ENCODE measurements at regions not wholly inside any gene's neighbourhood (a gene's known extent, or its start where the extent isn't known, plus 50 kb on each side); places are given as distances from the start of the nearest gene placed in this dataset.

DNA sequence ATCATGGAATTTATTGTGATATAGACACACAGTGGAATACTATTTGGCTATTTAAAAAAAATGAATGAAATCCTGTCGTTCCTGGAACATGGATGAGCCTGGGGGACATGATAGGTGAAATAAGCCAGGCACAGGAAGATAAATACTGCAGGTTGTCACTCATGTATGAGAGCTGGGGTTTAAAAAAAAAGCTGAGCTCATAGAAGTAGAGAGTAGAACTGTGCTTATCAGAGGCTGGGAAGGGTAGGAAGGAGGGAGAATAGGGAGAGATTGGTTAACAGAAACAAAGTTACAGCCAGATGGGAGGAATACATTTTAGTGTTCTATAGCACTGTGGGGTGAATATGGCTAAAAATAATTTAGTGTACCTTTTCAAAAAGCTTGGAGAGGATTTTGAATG is 200.6 kb upstream of the NR4A3 start:
- TF ChIP-seq, protein P1, sequence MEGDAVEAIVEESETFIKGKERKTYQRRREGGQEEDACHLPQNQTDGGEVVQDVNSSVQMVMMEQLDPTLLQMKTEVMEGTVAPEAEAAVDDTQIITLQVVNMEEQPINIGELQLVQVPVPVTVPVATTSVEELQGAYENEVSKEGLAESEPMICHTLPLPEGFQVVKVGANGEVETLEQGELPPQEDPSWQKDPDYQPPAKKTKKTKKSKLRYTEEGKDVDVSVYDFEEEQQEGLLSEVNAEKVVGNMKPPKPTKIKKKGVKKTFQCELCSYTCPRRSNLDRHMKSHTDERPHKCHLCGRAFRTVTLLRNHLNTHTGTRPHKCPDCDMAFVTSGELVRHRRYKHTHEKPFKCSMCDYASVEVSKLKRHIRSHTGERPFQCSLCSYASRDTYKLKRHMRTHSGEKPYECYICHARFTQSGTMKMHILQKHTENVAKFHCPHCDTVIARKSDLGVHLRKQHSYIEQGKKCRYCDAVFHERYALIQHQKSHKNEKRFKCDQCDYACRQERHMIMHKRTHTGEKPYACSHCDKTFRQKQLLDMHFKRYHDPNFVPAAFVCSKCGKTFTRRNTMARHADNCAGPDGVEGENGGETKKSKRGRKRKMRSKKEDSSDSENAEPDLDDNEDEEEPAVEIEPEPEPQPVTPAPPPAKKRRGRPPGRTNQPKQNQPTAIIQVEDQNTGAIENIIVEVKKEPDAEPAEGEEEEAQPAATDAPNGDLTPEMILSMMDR (IDR thresholded peaks at IDR 0.05; ENCODE audit: insufficient read depth, low read length) = no peak
- TF ChIP-seq POLR2AphosphoS5 (IDR thresholded peaks at IDR 0.05; ENCODE audit: low read depth) = no peak
- TF ChIP-seq, protein P2, sequence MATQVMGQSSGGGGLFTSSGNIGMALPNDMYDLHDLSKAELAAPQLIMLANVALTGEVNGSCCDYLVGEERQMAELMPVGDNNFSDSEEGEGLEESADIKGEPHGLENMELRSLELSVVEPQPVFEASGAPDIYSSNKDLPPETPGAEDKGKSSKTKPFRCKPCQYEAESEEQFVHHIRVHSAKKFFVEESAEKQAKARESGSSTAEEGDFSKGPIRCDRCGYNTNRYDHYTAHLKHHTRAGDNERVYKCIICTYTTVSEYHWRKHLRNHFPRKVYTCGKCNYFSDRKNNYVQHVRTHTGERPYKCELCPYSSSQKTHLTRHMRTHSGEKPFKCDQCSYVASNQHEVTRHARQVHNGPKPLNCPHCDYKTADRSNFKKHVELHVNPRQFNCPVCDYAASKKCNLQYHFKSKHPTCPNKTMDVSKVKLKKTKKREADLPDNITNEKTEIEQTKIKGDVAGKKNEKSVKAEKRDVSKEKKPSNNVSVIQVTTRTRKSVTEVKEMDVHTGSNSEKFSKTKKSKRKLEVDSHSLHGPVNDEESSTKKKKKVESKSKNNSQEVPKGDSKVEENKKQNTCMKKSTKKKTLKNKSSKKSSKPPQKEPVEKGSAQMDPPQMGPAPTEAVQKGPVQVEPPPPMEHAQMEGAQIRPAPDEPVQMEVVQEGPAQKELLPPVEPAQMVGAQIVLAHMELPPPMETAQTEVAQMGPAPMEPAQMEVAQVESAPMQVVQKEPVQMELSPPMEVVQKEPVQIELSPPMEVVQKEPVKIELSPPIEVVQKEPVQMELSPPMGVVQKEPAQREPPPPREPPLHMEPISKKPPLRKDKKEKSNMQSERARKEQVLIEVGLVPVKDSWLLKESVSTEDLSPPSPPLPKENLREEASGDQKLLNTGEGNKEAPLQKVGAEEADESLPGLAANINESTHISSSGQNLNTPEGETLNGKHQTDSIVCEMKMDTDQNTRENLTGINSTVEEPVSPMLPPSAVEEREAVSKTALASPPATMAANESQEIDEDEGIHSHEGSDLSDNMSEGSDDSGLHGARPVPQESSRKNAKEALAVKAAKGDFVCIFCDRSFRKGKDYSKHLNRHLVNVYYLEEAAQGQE (IDR thresholded peaks at IDR 0.05; ENCODE audit: insufficient replicate concordance, low read depth) = no peak

Data from HL-60 (cell line).